Left ventricle myocardium inferior (tissue), 1 donor: ENCODE measurements at regions not wholly inside any gene's neighbourhood (a gene's known extent, or its start where the extent isn't known, plus 50 kb on each side); places are given as distances from the start of the nearest gene placed in this dataset.

Experiments
- DNase-seq: peaks from one replicate; pipeline ENCODE4 v3.0.0-alpha.2; 2020
- H3K27ac ChIP-seq: fragments of 200-600 bp; replicated peaks from 2 replicates; pipeline ENCODE4 v1.8.0; 2021
- H3K27me3 ChIP-seq: fragments of 200-600 bp; 2 replicates; pipeline ENCODE4 v1.8.0; 2021; ENCODE audit warnings: low read depth
- H3K36me3 ChIP-seq: fragments of 200-600 bp; 2 replicates; pipeline ENCODE4 v1.8.0; 2021
- H3K4me1 ChIP-seq: fragments of 200-600 bp; 2 replicates; pipeline ENCODE4 v1.8.0; 2021
- H3K4me3 ChIP-seq: fragments of 200-600 bp; 2 replicates; pipeline ENCODE4 v1.8.0; 2021; ENCODE audit warnings: mild to moderate bottlenecking, moderate library complexity
- H3K9me3 ChIP-seq: fragments of 200-600 bp; replicated peaks from 2 replicates; pipeline ENCODE4 v1.8.0; 2021
- intact Hi-C: fragments of 100-400 bp; cut with micrococcal nuclease; formaldehyde crosslinking; loops from one replicate; pipeline ENCODE4 v1.11.0; 2022
- TF ChIP-seq, protein P1 (sequence below): fragments of 200-600 bp; IDR thresholded peaks from 2 replicates; pipeline ENCODE4 v1.8.0; 2021; ENCODE audit warnings: antibody characterized with exemption, mild to moderate bottlenecking, borderline replicate concordance
- donor health status: DM: no; HTN: yes; CAD: no; lungs with severe emphysema.

DNA sequence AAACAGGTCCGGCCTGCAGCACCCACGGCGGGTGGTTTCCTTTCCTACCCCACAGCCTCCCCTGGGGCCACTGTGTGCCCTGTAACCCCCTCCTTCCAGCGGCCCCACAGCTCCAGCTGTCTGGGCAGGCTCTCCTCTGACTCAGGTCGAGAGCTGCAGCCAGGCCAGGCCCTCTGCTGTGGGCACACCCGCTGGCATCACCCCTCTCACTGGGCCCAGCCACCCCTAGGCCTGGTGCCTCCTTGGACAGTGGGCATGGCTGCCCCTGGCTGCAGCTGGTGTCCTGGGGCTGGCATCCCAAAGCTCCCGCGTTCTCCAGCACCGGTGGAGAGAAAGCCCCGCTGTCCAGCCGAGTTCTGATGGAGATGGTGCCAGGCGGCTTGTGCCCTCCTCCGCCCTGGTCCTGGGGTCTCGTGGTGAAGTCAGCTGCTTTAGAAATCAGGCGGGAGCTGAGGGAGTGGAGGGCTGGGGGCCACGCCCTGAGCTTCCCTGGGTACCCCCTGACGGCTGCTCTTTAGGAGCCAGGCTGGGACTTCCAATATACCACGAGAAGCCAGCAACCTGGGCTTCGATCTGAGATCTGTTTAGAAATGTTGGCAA lies 114.9 kb downstream of the KIF26A start:
- Histone ChIP-seq H3K4me3 (no peak overlapping the region), H3K9me3 (no peaks in the 10 kb centered on the region), H3K27ac (no peak overlapping the region), H3K27me3 (peaks cover 24% of the 10 kb centered on the region), H3K4me1 (no peaks in the 10 kb centered on the region), H3K36me3 (no peaks in the 10 kb centered on the region)
- TF ChIP-seq, protein P1, sequence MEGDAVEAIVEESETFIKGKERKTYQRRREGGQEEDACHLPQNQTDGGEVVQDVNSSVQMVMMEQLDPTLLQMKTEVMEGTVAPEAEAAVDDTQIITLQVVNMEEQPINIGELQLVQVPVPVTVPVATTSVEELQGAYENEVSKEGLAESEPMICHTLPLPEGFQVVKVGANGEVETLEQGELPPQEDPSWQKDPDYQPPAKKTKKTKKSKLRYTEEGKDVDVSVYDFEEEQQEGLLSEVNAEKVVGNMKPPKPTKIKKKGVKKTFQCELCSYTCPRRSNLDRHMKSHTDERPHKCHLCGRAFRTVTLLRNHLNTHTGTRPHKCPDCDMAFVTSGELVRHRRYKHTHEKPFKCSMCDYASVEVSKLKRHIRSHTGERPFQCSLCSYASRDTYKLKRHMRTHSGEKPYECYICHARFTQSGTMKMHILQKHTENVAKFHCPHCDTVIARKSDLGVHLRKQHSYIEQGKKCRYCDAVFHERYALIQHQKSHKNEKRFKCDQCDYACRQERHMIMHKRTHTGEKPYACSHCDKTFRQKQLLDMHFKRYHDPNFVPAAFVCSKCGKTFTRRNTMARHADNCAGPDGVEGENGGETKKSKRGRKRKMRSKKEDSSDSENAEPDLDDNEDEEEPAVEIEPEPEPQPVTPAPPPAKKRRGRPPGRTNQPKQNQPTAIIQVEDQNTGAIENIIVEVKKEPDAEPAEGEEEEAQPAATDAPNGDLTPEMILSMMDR = no peak
- intact Hi-C loops = no loop called here
- no peak for DNase-seq

- no peaks in the 10 kb centered on the region for H3K36me3 ChIP-seq
Observed at GRCh38 chr14:104253901-104254353, 115.5 kb downstream of the KIF26A start.

DNA sequence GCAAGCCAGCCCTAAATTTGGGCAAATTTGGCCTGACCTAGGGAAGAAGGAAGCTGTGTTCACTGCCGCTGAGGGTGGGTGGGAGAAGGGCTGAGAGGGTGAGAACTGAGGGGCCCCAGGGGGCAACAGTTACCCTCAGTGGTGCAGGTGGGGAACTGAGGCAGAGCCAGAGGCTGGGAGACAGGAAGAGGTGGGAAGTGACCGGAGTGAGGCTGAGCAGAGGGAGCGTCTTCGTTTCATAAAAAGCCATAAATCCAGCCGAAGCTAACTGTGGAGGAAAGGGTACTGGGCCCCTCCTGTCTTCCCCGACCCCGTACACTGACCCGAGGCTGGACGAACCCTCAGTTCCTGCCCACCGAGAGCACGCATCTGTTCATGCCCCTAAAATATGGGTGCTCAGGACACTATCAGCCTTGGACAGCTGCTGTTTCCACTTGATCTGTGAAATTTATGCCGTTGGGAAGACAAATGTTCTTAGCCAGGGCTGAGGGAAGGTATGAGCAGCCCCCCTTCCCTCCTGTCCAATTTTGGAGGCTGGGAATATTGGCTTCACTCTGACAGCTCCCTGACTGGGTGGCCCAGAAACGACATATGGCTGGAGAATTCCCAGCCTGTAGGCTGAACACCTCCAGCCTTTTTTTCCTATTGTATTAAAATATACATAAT lies 116.5 kb downstream of the KIF26A start:
- Histone ChIP-seq H3K36me3 (no peaks in the 10 kb centered on the region), H3K9me3 (peaks cover 4% of the 10 kb centered on the region), H3K27ac (no peak overlapping the region), H3K4me1 (no peaks in the 10 kb centered on the region), H3K4me3 (no peak overlapping the region), H3K27me3 (peaks cover 24% of the 10 kb centered on the region)
- TF ChIP-seq, protein P1 = no peak
- DNase-seq = no peak
- intact Hi-C loops = no loop called here

More at GRCh38 chr14:104253901-104254353, 115.5 kb downstream of the KIF26A start:
- no peak overlapping the region for H3K4me3 ChIP-seq
- no peak overlapping the region for H3K27ac ChIP-seq
- peaks cover 24% of the 10 kb centered on the region for H3K27me3 ChIP-seq
- no peaks in the 10 kb centered on the region for H3K4me1 ChIP-seq
- intact Hi-C loops = no loop called here
- no peak for DNase-seq
- no peaks in the 10 kb centered on the region for H3K9me3 ChIP-seq
- TF ChIP-seq, protein P1 = no peak

DNA sequence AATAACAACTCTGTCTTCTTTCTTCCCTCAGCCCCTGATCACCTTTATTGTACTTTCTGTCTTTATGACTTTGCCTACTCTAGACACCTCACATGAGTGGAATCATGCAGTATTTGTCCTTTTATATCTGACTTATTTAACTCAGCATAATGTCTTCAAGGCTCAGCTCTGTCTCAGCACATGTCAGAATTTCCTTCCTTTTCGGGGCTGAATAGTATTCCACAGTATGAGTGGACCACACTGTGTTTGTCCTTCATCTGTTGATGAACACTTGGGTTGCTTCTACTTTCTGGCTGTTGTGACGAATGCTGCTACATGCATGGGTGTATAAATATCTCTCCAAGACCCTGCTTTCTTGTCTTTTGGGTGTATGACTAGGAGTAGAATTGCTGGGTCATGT lies 117.6 kb downstream of the KIF26A start:
- no peak for DNase-seq
- Histone ChIP-seq H3K4me1 (no peaks in the 10 kb centered on the region), H3K36me3 (no peaks in the 10 kb centered on the region), H3K27ac (no peak overlapping the region), H3K9me3 (peaks cover 16% of the 10 kb centered on the region), H3K4me3 (no peak overlapping the region), H3K27me3 (peaks cover 24% of the 10 kb centered on the region)
- intact Hi-C loops = no loop called here
- TF ChIP-seq, protein P1 = no peak

DNA sequence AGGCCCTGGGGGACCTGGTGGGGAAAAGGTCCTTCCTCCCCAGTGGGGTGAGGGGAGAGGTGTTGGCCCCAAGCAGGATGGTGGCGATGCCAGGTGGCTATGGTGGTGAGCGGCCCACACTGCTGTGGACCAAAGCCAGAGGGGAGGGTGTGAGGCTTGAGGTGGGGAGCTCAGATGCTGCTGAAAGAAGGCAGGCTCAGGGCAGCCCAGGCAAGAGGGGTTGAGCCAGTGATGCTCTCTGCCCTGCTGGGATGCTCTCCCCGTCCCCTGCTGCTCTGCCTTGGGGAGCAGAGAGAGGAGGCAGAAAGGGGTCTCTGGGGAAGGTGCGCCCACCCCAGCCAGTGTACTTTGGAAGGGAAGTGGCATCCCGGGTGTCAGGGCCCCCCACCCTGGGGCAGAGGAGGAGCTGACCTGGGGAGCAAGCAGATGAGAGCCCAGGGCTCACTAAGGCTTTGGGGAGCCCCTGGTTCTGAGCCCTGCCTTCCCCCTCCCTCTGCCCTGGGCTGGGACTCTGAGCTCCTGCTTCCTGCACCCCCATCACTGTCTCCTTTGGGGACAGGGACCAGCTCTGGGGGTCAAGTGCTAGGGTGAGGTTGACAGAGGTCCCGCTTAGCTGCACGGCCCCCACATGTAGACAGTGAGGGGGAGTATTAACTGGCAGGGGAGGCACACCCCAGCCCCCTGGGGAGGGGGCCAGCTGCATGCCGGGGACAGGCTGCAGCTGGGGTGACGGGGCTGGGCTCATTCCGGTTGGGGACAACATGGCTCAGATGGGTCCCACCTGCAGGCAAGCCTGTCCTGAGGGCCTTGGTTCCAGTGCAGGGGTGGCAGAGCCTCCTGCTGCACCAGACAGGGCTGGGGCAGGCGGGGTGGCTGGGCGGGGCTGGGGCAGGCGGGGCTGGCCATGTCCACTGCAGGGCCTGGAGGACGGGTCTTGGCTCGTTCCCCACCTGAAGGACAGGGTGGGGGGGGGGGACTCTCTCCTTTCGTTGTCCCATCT lies 124.4 kb downstream of the KIF26A start:
- no peaks in the 10 kb centered on the region for H3K27me3 ChIP-seq
- no peak for DNase-seq
- no peak overlapping the region for H3K4me3 ChIP-seq
- intact Hi-C loops = no loop called here
- H3K9me3 ChIP-seq = peaks cover 21% of the 10 kb centered on the region
- H3K4me1 ChIP-seq = no peaks in the 10 kb centered on the region
- TF ChIP-seq, protein P1 = no peak
- no peaks in the 10 kb centered on the region for H3K36me3 ChIP-seq
- no peak overlapping the region for H3K27ac ChIP-seq
